NCI-H2081 (cell line): ENCODE measurements at regions not wholly inside any gene's neighbourhood (a gene's known extent, or its start where the extent isn't known, plus 50 kb on each side); places are given as distances from the start of the nearest gene placed in this dataset.

Source experiments
- DNase-seq, 2 experiments: peaks; one replicate each; lab custom pipeline; 2025; lab: John Stamatoyannopoulos, UW

DNA sequence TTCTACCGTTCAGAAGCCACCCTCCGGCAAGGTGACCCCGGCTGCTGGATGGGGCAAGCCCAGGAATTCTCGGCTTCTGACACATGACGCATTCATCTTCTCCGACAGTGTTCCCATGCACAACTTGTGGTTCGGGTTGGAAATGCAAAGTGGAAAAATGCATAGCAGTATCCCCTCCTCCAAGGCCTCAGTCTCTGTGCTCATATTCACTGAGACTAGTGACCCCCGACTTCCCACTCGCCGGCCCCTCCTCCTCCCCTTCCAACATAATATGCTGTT is 70.0 kb upstream of the NTM start:
- DNase-seq = no peak

DNA sequence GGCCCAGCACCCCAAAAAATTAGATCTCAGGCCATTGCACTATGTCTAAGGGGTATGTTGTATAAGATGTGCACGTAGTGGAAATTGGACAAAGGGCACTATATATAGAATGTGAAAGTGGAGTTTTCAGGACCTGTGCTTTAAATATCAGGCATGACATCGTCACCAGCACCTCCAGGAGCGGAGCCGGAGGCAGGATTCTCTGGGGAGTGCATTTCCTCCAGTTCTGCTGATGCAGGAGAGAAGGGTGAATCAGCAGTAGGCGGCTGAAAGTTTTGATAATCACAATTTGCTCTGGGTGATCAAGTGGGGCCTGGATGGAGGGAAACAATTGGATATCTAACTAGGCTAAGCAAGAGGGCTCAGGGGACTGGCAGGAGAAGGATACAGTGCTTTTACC is 69.1 kb upstream of the NTM start:
- DNase-seq = no peak

- no peak for DNase-seq
Measured at GRCh38 chr11:131302836-131303235, 67.6 kb upstream of the NTM start.

DNA sequence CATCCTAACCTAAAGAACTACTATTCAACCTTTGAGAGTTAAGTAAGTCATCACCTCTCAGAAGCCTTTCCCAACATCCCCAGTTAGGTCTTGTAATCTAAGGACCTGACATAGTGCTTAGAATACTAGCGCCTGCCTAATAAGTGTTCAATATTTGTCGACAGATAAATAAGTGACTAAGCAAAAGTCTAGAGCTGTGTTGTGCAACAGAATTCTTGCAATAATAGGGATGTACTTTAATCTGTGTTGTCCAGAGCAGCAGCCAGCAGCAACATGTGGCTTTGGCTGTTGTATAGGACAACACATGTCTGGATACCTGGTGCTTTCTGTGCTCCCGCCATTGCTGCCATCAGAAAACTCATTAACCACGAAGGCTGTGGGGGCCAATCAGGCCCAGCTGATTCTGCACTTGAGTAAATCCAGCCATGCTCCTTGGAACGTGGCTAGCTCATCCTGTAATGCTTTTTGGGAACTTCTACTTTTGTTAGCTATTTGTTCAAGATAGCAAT is 66.8 kb upstream of the NTM start:
- DNase-seq = no peak

- DNase-seq = no peak
Measured at GRCh38 chr11:131305005-131305404, 65.4 kb upstream of the NTM start.

- DNase-seq = no peak
Measured at GRCh38 chr11:131307506-131307905, 62.9 kb upstream of the NTM start.

DNA sequence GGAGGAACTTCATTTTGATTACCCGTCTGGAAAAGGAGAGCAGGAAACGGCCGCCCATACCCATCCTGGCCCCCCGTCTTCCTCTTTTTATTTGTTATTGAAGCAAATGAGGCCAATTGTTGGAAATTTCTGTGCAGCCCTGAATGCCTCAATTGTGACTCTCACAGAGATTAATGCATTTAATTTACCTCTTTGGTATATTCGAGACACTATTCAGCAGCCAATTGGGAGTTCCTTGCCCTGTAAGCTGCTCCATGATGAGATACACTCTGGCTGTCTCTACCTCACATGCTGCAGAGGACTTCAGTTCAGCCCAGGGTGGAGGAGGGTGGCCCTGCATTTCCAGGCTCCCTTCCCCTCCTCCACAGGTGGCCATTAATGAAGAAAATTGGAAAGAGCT is 60.6 kb upstream of the NTM start:
- DNase-seq = no peak

DNA sequence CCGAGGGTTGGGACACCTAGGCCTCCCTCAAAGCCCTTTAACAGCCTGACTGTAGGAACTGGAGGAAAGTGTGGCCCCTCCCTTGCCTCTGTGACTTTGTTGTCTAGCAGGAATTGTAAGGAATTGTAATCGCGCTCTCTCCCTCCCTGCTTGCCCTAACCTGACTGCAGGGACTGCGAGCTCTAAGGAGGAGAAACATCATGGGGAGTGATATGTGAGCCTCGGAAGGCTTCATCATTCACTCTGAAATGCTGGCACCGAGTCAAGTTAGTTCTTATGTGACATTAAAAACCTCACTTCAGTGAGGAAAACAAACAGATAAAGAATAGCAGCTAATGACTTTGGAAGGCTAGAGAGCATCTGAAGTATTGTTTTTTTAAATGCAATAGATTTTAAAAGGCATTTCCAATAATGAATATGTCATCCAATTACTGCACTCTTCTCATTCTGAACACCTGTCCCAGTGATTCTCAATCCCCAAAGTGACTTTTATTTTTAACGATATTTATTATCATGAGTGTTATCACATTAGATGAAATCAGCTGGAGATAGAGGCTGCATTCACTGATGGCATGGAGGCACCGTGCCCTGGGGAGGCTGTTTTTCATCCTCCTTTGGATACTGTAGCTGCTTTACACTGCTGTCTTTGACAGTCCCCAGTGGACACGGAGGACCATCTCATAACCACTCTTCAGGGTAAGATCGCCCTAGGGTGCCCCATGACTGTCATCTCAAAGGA is 58.5 kb upstream of the NTM start:
- DNase-seq = no peak
